ENCODE measurements at regions not wholly inside any gene's neighbourhood (a gene's known extent, or its start where the extent isn't known, plus 50 kb on each side); places are given as distances from the start of the nearest gene placed in this dataset.

GRCh38 chr13:88377852-88378251, 706.7 kb downstream of the SLITRK5 start:
- no peak for FAIRE-seq
- no peak for DNase-seq (ENCODE audit: insufficient read length, low spot score)
- TF ChIP-seq, protein P1, sequence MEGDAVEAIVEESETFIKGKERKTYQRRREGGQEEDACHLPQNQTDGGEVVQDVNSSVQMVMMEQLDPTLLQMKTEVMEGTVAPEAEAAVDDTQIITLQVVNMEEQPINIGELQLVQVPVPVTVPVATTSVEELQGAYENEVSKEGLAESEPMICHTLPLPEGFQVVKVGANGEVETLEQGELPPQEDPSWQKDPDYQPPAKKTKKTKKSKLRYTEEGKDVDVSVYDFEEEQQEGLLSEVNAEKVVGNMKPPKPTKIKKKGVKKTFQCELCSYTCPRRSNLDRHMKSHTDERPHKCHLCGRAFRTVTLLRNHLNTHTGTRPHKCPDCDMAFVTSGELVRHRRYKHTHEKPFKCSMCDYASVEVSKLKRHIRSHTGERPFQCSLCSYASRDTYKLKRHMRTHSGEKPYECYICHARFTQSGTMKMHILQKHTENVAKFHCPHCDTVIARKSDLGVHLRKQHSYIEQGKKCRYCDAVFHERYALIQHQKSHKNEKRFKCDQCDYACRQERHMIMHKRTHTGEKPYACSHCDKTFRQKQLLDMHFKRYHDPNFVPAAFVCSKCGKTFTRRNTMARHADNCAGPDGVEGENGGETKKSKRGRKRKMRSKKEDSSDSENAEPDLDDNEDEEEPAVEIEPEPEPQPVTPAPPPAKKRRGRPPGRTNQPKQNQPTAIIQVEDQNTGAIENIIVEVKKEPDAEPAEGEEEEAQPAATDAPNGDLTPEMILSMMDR (IDR thresholded peaks at IDR 0.05; ENCODE audit: insufficient read depth, missing control alignments): no peak

DNA sequence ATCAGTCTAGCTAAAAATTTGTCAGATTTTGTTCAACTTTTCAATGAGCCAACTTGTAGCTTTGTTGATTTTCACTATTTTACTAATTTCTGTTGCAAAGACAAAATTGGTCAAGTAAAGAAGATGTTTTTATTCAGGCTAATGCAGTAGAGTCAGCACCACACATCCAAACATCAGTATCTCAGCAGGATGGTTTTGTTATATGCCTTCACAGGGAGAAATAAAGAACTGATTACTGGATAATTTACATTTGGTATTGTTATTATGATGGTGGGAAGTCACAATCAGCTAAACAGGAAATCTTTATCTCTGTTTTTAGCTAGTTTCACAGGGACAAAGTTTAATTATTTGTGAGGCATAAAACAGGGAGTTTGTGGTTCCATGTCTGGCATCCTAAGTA, 713.4 kb downstream of the SLITRK5 start:
- TF ChIP-seq, protein P1 (IDR thresholded peaks at IDR 0.05; ENCODE audit: insufficient read depth, missing control alignments): no peak
- DNase-seq (ENCODE audit: insufficient read length, low spot score): no peak

DNA sequence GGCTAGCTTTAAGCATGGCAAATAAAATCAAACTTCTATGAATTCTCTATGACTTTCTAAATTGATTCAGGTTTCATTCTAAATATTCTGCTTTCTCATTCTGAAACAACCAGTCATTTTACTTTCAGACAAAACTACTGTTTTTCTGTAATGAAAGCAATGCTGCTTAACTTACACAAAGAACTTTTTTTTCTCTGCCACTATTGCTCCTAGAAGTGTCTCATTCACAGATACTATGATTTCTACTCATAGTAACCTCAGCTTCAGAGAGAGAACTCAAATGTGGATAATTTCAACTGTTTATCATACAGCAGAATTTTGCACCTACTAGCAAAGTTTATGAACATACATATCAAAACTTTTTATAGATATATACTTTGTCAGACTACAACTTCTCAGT, 724.6 kb downstream of the SLITRK5 start:
- DNase-seq (ENCODE audit: insufficient read length, low spot score) (no peak), FAIRE-seq (no peak)
- TF ChIP-seq, protein P1 (IDR thresholded peaks at IDR 0.05; ENCODE audit: insufficient read depth, missing control alignments): no peak

More for the DNA sequence above, 713.4 kb downstream of the SLITRK5 start:
- FAIRE-seq: no peak

DNA sequence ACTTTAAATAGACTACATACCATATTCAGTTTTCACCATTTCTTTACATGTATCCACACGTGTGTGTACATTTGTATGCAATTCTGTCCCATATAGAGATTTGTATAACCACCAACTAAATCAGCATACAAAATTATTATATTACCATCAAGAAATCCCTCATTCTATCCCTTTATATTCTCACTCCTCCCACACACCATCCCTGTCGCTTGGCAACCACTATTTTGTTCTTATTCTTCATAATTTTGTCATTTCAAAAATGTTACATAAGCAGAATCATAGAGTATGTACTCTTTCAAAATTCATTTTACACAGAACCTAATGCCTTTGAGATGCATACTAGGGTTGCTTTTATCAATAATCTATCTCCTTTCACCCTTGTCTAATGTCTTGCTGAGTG, 740.5 kb downstream of the SLITRK5 start:
- no peak for FAIRE-seq

DNA sequence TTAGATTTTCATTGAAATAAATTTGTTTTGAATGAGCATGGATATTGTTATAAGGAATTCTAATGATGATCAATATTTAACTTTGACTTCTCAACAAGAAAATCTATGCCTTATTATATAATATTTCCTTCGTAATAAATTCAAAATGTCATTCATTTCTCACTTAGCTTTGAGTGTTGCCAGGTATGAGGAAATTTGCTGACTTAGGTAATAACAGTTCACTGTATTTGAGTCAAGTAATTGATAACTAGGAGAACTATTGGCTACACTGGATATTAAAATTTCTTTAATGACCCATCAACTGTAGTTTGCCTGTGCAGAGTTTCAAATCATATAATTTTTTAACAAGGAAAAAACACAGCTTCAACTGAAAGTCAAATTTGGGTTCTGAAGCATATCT, 746.6 kb downstream of the SLITRK5 start:
- FAIRE-seq (no peak), DNase-seq (ENCODE audit: insufficient read length, low spot score) (no peak)
- TF ChIP-seq, protein P1 (IDR thresholded peaks at IDR 0.05; ENCODE audit: insufficient read depth, missing control alignments): no peak

More for the DNA sequence above, 740.5 kb downstream of the SLITRK5 start:
- no peak for DNase-seq (ENCODE audit: insufficient read length, low spot score)
- TF ChIP-seq, protein P1 (IDR thresholded peaks at IDR 0.05; ENCODE audit: insufficient read depth, missing control alignments): no peak

DNA sequence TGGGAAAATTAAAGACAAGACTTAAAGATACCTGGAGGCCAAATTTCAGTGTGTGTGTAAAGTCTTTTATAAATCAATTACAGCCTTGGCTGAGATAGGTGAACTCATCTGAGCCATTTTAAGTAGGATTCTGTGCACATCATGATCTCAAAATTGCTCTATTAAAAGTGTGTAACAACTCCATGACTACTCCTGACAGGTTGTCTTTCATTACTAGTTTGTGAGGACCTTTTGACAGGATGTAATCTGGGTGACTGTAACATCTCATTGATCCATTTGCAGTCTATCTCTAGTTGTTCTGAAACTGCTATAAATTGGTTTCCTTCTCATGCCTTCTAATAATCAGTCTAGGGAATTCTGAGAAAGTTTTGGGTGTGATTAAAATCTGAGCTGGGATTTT, 753.3 kb downstream of the SLITRK5 start:
- no peak for FAIRE-seq
- TF ChIP-seq, protein P1 (IDR thresholded peaks at IDR 0.05; ENCODE audit: insufficient read depth, missing control alignments): no peak
- no peak for DNase-seq (ENCODE audit: insufficient read length, low spot score)

- TF ChIP-seq, protein P1 (IDR thresholded peaks at IDR 0.05; ENCODE audit: insufficient read depth, missing control alignments): no peak
- FAIRE-seq (no peak), DNase-seq (ENCODE audit: insufficient read length, low spot score) (no peak)
Observed at GRCh38 chr13:88426661-88427060, 755.5 kb downstream of the SLITRK5 start.
